ENCODE measurements at regions not wholly inside any gene's neighbourhood (a gene's known extent, or its start where the extent isn't known, plus 50 kb on each side); places are given as distances from the start of the nearest gene placed in this dataset.

DNA sequence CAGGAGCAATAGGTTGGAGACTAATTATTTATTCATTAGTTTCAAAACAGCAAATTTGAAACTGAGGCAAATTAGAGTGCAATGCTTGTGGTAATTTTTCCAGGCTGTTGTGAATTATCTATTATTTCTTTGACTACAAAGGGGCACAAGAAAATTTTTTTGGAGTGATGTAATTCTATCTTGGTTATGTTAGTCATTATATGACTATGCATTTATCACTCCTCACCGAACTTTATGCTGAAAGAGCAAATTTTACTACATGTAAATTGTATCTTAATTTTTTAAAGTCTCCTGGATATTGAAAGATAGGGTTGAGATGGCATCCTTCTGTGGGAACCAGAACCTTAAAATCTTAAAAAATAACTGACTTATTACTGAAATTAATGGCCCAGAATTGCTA, 320.0 kb upstream of the ROBO1 start:
- Histone ChIP-seq H3K4me3 (ENCODE audit: low read length) (no peak overlapping the region), H3K9ac (ENCODE audit: low read depth, low read length) (no peak overlapping the region), H3K9me3 (replicated peaks; ENCODE audit: low read length) (no peaks in the 10 kb centered on the region), H3K27me3 (ENCODE audit: control insufficient read depth, insufficient read depth, low read length) (no peaks in the 10 kb centered on the region), H3K4me2 (ENCODE audit: low read length) (no peak overlapping the region), H3K4me1 (ENCODE audit: control insufficient read depth, insufficient read depth, low read length) (no peaks in the 10 kb centered on the region), H3K36me3 (ENCODE audit: insufficient read depth, low read length) (no peaks in the 10 kb centered on the region)

DNA sequence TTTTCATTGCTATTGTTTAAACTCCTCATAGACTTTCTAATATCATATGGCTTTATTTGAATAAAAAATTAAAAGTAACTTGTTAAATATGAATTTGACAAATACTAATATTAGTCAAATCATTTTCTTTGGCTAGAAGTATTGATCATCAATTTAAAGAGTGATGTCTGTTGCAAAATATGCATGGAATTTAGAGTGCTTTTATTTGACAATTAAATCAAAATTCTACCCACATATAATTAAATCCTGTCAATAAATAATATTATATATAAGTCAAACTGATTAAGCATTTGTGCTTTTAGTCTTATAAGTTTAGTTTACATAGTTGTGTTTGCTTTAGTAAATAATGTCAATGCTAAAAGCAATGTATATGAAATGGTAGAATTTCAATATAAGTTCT, 318.6 kb upstream of the ROBO1 start:
- no peak overlapping the region for H3K4me3 ChIP-seq (ENCODE audit: low read length)
- H3K36me3 ChIP-seq (ENCODE audit: insufficient read depth, low read length): no peaks in the 10 kb centered on the region
- H3K9ac ChIP-seq (ENCODE audit: low read depth, low read length): no peak overlapping the region
- H3K4me1 ChIP-seq (ENCODE audit: control insufficient read depth, insufficient read depth, low read length): no peaks in the 10 kb centered on the region
- no peaks in the 10 kb centered on the region for H3K9me3 ChIP-seq (replicated peaks; ENCODE audit: low read length)
- no peak overlapping the region for H3K4me2 ChIP-seq (ENCODE audit: low read length)
- no peaks in the 10 kb centered on the region for H3K27me3 ChIP-seq (ENCODE audit: control insufficient read depth, insufficient read depth, low read length)

DNA sequence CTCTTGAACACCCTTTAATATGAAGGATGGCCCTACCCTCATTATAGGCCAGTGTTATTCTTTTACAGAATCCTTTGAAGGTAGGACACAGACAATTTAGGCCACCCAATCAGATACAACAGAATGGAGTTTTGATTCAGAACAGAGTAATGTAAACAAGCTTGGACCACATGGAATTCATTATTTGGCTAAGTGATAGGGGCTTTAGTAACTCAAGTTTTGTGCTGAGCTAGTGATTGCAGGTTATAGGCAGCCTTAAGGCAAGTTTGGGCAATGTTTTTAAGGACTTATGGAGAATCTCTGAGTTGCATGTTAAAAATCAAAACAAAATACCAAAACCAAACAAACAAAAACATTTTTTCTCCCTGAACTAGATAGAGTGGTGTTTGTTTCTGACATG, 312.1 kb upstream of the ROBO1 start:
- Histone ChIP-seq H3K27me3 (ENCODE audit: control insufficient read depth, insufficient read depth, low read length) (no peaks in the 10 kb centered on the region), H3K9me3 (replicated peaks; ENCODE audit: low read length) (no peaks in the 10 kb centered on the region), H3K4me3 (ENCODE audit: low read length) (no peak overlapping the region), H3K36me3 (ENCODE audit: insufficient read depth, low read length) (no peaks in the 10 kb centered on the region), H3K4me1 (ENCODE audit: control insufficient read depth, insufficient read depth, low read length) (no peaks in the 10 kb centered on the region), H3K9ac (ENCODE audit: low read depth, low read length) (no peak overlapping the region), H3K4me2 (ENCODE audit: low read length) (no peak overlapping the region)

DNA sequence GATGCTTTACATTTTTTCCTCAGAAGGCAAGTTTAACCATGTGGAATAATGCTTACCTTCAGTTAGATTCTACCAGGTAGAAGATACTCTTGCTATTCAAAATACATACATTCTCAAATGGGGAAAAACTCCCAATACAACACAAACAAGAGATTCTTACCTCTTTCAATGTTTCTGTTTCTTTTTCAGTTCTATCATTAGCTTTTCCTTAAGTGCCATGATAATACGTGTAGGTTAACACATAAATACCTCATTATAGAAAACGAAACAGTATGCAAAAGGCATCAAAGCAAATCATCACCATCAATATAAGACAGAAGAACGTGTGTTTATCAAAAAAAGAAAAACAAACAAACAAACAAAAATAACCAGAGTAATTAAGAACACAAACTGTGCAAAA, 300.7 kb upstream of the ROBO1 start:
- no peak overlapping the region for H3K4me2 ChIP-seq (ENCODE audit: low read length)
- H3K9ac ChIP-seq (ENCODE audit: low read depth, low read length): no peak overlapping the region
- H3K9me3 ChIP-seq (replicated peaks; ENCODE audit: low read length): no peaks in the 10 kb centered on the region
- no peaks in the 10 kb centered on the region for H3K4me1 ChIP-seq (ENCODE audit: control insufficient read depth, insufficient read depth, low read length)
- H3K27me3 ChIP-seq (ENCODE audit: control insufficient read depth, insufficient read depth, low read length): no peaks in the 10 kb centered on the region
- no peak overlapping the region for H3K4me3 ChIP-seq (ENCODE audit: low read length)
- no peaks in the 10 kb centered on the region for H3K36me3 ChIP-seq (ENCODE audit: insufficient read depth, low read length)

DNA sequence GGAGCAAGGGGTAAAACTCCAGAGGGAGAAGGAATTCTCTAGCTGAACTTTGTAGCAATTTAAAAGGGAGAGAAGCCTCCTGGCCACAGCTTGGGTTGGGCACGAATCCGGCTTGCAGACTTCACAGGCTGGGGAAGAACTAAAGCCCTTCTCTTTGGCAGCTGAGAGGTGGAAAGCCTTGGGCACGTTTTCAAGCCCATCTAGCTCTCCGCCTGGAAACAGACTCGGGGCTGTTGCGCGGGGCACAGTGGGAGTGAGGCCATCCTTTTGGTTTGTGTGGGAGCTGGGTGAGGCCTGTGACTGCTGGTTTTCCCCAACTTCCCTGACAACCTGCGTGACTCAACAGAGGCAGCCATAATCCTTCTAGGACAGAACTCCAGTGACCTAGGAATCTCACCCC, 295.7 kb upstream of the ROBO1 start:
- H3K4me3 ChIP-seq (ENCODE audit: low read length): no peak overlapping the region
- H3K4me2 ChIP-seq (ENCODE audit: low read length): no peak overlapping the region

DNA sequence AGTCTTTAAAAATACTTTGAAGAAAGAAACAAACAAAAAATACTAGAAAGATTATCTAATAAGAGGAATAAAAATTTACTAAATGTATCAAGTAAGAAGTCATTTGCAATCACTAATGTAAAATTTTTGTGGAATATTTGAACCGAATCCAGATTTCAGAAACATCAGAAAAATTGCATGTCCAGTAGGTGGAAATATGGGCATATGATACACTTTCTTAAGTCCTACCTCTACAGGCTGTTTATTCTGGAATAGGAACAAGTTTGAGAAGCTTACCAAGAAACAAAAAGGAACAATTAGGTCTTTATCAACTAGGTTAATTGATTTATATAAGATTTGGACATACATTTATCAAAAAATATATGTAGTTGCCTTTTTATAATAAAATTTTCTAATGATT, 292.9 kb upstream of the ROBO1 start:
- Histone ChIP-seq H3K4me3 (ENCODE audit: low read length) (no peak overlapping the region), H3K36me3 (ENCODE audit: insufficient read depth, low read length) (no peaks in the 10 kb centered on the region), H3K9ac (ENCODE audit: low read depth, low read length) (no peak overlapping the region), H3K4me2 (ENCODE audit: low read length) (no peak overlapping the region), H3K27me3 (ENCODE audit: control insufficient read depth, insufficient read depth, low read length) (no peaks in the 10 kb centered on the region), H3K9me3 (replicated peaks; ENCODE audit: low read length) (no peaks in the 10 kb centered on the region), H3K4me1 (ENCODE audit: control insufficient read depth, insufficient read depth, low read length) (no peaks in the 10 kb centered on the region)

More for the DNA sequence above, 295.7 kb upstream of the ROBO1 start:
- H3K9me3 ChIP-seq (replicated peaks; ENCODE audit: low read length): no peaks in the 10 kb centered on the region
- H3K27me3 ChIP-seq (ENCODE audit: control insufficient read depth, insufficient read depth, low read length): no peaks in the 10 kb centered on the region
- no peaks in the 10 kb centered on the region for H3K4me1 ChIP-seq (ENCODE audit: control insufficient read depth, insufficient read depth, low read length)
- H3K9ac ChIP-seq (ENCODE audit: low read depth, low read length): no peak overlapping the region
- H3K36me3 ChIP-seq (ENCODE audit: insufficient read depth, low read length): no peaks in the 10 kb centered on the region

DNA sequence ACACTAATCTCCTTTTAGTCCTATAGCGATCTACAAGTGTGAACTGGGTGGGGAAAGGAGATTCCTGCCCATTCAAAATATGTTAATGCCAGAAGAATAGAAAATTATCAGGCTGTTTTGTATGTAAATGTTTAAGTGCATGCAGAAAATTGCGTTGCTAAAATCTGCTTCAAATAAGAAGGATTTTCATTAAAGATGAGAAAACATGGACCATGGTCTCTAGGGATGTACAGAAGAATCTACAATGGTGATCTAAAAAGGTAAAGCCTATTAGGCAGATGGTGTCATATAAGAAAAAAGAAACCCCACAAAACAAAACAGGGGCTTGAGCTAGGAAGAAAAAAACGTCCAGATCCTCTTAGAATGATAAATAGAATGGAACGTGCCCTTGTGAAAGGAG, 287.5 kb upstream of the ROBO1 start:
- Histone ChIP-seq H3K4me3 (ENCODE audit: low read length) (no peak overlapping the region), H3K4me2 (ENCODE audit: low read length) (no peak overlapping the region), H3K27me3 (ENCODE audit: control insufficient read depth, insufficient read depth, low read length) (no peaks in the 10 kb centered on the region), H3K9me3 (replicated peaks; ENCODE audit: low read length) (peaks cover 2% of the 10 kb centered on the region), H3K4me1 (ENCODE audit: control insufficient read depth, insufficient read depth, low read length) (no peaks in the 10 kb centered on the region), H3K9ac (ENCODE audit: low read depth, low read length) (no peak overlapping the region), H3K36me3 (ENCODE audit: insufficient read depth, low read length) (no peaks in the 10 kb centered on the region)

DNA sequence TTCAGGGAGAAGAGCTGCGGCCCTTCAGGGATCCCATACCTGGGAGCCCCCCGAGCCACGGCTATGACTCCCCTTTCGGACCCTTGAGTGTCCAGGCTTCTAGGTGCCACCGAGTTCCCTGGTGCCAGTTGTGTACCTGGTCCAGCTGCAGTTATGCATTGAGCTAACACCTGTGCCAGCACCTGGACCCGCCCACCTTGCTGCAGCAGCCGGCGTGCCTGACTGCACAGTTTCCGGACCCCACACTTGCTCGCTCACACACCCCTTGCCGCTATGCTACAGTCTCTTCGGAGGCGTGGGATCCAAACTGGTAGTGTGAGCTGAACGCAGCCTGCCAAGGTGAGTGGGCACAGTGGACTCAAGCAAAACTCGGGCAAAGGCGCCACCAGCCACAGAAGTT, 284.5 kb upstream of the ROBO1 start:
- H3K9me3 ChIP-seq (replicated peaks; ENCODE audit: low read length): peaks cover 2% of the 10 kb centered on the region

DNA sequence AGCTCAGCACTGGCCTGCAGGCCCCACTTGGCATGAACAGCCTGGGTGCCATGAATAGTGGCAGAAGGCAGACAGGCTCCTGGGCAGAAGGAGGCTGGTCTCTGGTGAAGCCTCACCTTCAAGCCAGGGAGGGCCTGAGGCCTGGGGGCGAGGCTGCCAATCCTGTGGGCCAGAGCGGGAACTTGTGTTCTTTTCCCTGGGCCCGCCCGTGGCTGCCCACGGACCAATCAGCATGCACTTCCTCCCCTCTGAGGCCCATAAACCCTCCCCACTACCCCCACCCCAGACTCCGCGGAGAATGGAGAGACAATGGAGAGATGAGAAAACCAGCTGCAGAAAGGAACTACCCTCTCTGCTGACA, 283.8 kb upstream of the ROBO1 start:
- no peaks in the 10 kb centered on the region for H3K27me3 ChIP-seq (ENCODE audit: control insufficient read depth, insufficient read depth, low read length)
- no peak overlapping the region for H3K4me2 ChIP-seq (ENCODE audit: low read length)
- H3K4me3 ChIP-seq (ENCODE audit: low read length): no peak overlapping the region
- H3K4me1 ChIP-seq (ENCODE audit: control insufficient read depth, insufficient read depth, low read length): no peaks in the 10 kb centered on the region
- no peaks in the 10 kb centered on the region for H3K36me3 ChIP-seq (ENCODE audit: insufficient read depth, low read length)
- H3K9ac ChIP-seq (ENCODE audit: low read depth, low read length): no peak overlapping the region
- peaks cover 2% of the 10 kb centered on the region for H3K9me3 ChIP-seq (replicated peaks; ENCODE audit: low read length)

More for the DNA sequence above, 284.5 kb upstream of the ROBO1 start:
- no peaks in the 10 kb centered on the region for H3K27me3 ChIP-seq (ENCODE audit: control insufficient read depth, insufficient read depth, low read length)
- no peak overlapping the region for H3K9ac ChIP-seq (ENCODE audit: low read depth, low read length)
- no peak overlapping the region for H3K4me3 ChIP-seq (ENCODE audit: low read length)
- H3K4me2 ChIP-seq (ENCODE audit: low read length): no peak overlapping the region
- H3K4me1 ChIP-seq (ENCODE audit: control insufficient read depth, insufficient read depth, low read length): no peaks in the 10 kb centered on the region
- no peaks in the 10 kb centered on the region for H3K36me3 ChIP-seq (ENCODE audit: insufficient read depth, low read length)

DNA sequence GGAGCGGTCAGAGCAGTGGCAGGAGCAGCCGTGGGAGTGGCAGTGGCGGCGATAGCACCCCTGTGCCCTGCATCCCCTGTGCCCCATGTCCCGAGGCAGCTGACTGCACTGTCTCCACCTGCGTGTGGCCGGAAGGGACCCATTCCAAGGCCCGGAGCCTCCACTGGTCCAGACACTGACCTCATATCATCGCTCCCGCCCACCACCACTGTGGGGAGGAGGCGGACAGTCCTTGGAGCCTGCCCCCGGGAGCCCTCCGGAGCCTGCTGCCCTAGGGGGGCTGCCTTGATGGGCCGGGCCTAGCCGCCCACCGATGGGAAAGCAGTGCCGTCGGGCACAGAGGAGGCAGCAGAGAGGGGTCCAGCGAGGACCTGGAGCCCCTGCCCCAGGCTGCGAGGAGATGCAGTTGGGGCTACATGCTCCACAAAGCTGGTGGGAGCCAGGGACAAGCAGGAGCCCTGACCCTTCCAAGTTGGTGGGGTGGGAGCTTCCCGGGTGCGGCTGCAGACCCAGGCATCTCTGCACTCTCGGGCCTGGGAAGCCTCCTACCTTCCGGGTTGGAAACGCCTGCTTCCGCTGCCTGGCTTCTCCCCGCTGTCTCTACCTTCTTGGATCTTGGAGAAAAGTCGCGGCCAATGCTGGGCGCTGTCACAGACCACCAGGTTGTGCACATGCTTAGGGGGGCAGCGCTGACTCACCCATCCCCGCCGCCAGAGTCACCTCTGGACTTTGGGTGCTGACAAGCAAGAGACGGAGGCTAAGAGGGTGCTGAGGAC, 283.2 kb upstream of the ROBO1 start:
- H3K4me3 ChIP-seq (ENCODE audit: low read length): no peak overlapping the region
- no peak overlapping the region for H3K4me2 ChIP-seq (ENCODE audit: low read length)
- H3K27me3 ChIP-seq (ENCODE audit: control insufficient read depth, insufficient read depth, low read length): no peaks in the 10 kb centered on the region
- H3K9me3 ChIP-seq (replicated peaks; ENCODE audit: low read length): peaks cover 2% of the 10 kb centered on the region
- H3K36me3 ChIP-seq (ENCODE audit: insufficient read depth, low read length): no peaks in the 10 kb centered on the region
- no peaks in the 10 kb centered on the region for H3K4me1 ChIP-seq (ENCODE audit: control insufficient read depth, insufficient read depth, low read length)
- H3K9ac ChIP-seq (ENCODE audit: low read depth, low read length): no peak overlapping the region

DNA sequence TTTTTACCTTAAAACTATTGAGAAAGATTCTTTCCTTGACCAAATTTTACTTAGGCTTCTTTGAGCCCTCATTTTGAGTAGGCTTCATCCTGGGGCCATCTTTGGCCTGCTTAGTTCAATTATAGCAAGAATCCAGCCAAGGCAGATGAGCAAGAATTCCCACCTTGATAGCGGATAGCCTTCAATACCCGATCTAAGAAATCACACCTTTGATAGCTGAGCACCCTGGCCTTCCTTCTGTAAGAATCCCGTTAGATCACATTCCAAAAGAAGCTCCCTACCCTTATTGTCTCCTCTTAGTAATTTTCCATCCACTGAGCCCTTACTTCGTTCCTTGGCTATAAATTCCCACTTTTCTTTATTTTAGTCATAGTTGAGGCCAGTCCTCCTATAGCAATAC, 275.4 kb upstream of the ROBO1 start:
- H3K4me3 ChIP-seq (ENCODE audit: low read length): no peak overlapping the region
- H3K27me3 ChIP-seq (ENCODE audit: control insufficient read depth, insufficient read depth, low read length): no peaks in the 10 kb centered on the region
- H3K4me2 ChIP-seq (ENCODE audit: low read length): no peak overlapping the region
- H3K9me3 ChIP-seq (replicated peaks; ENCODE audit: low read length): peaks cover 2% of the 10 kb centered on the region
- H3K4me1 ChIP-seq (ENCODE audit: control insufficient read depth, insufficient read depth, low read length): no peaks in the 10 kb centered on the region
- H3K9ac ChIP-seq (ENCODE audit: low read depth, low read length): no peak overlapping the region
- H3K36me3 ChIP-seq (ENCODE audit: insufficient read depth, low read length): no peaks in the 10 kb centered on the region

DNA sequence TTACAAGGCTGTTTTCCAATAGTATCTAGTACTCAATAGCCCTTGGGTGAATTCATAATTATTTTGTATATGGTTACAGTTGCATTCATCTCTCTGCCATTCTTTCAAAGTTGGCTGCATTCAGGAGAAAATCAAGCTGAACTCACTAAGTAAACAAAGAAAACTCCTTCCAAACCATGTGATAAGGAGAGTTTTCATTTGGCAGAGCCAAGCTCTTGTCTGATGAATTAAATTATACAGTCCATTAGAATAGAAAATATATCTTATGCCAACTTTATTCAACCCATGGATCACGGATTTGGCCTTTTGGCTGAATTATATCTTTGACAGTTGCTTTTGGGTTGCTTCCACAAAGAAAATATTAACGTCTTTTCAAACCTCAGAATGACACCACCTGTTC, 272.3 kb upstream of the ROBO1 start:
- H3K4me3 ChIP-seq (ENCODE audit: low read length): no peak overlapping the region

More for the DNA sequence above, 272.3 kb upstream of the ROBO1 start:
- H3K27me3 ChIP-seq (ENCODE audit: control insufficient read depth, insufficient read depth, low read length): no peaks in the 10 kb centered on the region
- H3K4me1 ChIP-seq (ENCODE audit: control insufficient read depth, insufficient read depth, low read length): no peaks in the 10 kb centered on the region
- H3K9ac ChIP-seq (ENCODE audit: low read depth, low read length): no peak overlapping the region
- no peak overlapping the region for H3K4me2 ChIP-seq (ENCODE audit: low read length)
- H3K9me3 ChIP-seq (replicated peaks; ENCODE audit: low read length): peaks cover 6% of the 10 kb centered on the region
- no peaks in the 10 kb centered on the region for H3K36me3 ChIP-seq (ENCODE audit: insufficient read depth, low read length)

All from skeletal muscle satellite cell (primary cell).